ENCODE measurements at regions not wholly inside any gene's neighbourhood (a gene's known extent, or its start where the extent isn't known, plus 50 kb on each side); places are given as distances from the start of the nearest gene placed in this dataset.
"Not testable (repeated sequence)": the region's sequence is repeated elsewhere in the genome, so short reads cannot be mapped to it uniquely, and the experiment has no call there.

DNA sequence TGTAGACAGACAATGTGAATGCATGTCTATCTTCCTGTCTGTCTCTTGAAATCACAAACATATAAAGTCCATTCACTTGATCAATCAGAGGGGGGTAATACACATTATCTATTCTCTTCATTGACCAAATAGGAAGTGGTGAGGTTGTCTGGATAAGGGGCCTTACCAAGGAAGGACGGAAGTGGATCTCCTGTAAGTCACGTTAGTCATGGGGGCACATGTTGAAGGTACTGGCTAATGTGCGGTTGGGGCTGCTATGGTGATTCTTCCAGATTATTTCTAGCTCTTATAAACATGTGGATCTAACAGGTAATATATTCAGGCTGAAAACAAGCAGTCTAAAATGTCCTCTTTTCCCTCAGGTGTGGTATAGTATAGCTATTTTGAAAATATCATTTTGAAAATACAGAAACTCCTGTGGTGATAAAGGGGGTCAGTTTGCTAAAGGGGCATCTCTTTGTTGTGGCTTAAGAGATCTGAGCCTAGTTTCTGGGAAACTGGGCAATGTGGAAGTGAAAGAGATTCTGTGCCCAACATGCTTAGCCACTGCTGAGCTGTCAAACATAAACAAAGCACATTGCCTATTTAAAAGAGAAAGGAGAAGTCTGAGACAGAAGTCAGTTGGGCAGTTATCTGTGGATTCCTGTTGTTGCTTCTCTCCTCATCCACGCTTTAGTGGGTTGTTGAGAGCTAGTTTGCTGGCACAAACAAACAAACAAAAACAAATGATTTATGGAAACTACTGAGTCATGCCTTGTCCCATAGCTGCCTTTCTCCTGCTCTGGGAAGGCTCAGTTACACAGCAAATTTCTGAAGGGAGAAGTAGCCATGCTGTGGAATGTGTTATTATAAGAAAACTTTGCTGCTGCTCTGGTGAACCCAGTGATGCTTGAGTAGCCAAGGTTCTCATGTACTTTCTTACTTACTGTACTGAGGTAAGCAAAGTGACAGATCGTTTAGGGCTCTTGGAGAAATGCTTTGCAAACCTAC is 166.9 kb downstream of the HLX start:
- BruUV-seq (replicated peaks): no TSS peak
- Histone ChIP-seq H3K79me2 (ENCODE audit: insufficient read depth, low read depth, low read length) (no peaks in the 10 kb centered on the region), H3K4me2 (ENCODE audit: low read length) (no peak overlapping the region), H3K36me3 (ENCODE audit: insufficient read depth, low read length) (no peaks in the 10 kb centered on the region), H3K4me1 (ENCODE audit: insufficient read depth, low read length, poor library complexity, severe bottlenecking) (peaks cover 10% of the 10 kb centered on the region), H3K9me3 (ENCODE audit: low read length) (no peaks in the 10 kb centered on the region), H4K20me1 (ENCODE audit: insufficient read depth, low read length) (no peaks in the 10 kb centered on the region), H3K27ac (ENCODE audit: low read depth, low read length, poor library complexity, severe bottlenecking) (peak overlapping the region; percentile 27), H3K9me2 (ENCODE audit: insufficient read depth, low read length) (no peaks in the 10 kb centered on the region), H3K4me3 (ENCODE audit: low read depth, low read length, poor library complexity, severe bottlenecking) (no peak overlapping the region), H2AFZ (ENCODE audit: low read length) (no peak overlapping the region; the same call in 1 of the 2 replicates)
- intact Hi-C loops (cut with micrococcal nuclease; ENCODE audit: unreplicated experiment): no loop called here
- POLR2A ChIA-PET: interaction anchor here (0.9 to 1.3 kb wide), 2 partner anchors 11 to 13 kb away, joined by 3 read pairs; no protein-coding TSS in a partner anchor
- CTCF ChIA-PET (ENCODE audit: unreplicated experiment): no interaction called here
- TF ChIP-seq EZH2phosphoT487 (IDR thresholded peaks at IDR 0.05; ENCODE audit: borderline replicate concordance, low read depth, low read length): no peak
- TF ChIP-seq, protein P1, sequence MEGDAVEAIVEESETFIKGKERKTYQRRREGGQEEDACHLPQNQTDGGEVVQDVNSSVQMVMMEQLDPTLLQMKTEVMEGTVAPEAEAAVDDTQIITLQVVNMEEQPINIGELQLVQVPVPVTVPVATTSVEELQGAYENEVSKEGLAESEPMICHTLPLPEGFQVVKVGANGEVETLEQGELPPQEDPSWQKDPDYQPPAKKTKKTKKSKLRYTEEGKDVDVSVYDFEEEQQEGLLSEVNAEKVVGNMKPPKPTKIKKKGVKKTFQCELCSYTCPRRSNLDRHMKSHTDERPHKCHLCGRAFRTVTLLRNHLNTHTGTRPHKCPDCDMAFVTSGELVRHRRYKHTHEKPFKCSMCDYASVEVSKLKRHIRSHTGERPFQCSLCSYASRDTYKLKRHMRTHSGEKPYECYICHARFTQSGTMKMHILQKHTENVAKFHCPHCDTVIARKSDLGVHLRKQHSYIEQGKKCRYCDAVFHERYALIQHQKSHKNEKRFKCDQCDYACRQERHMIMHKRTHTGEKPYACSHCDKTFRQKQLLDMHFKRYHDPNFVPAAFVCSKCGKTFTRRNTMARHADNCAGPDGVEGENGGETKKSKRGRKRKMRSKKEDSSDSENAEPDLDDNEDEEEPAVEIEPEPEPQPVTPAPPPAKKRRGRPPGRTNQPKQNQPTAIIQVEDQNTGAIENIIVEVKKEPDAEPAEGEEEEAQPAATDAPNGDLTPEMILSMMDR (conservative IDR thresholded peaks at IDR 0.05; ENCODE audit: low read length): no peak
- DNase-seq (ENCODE audit: low spot score): peak; percentile 27

DNA sequence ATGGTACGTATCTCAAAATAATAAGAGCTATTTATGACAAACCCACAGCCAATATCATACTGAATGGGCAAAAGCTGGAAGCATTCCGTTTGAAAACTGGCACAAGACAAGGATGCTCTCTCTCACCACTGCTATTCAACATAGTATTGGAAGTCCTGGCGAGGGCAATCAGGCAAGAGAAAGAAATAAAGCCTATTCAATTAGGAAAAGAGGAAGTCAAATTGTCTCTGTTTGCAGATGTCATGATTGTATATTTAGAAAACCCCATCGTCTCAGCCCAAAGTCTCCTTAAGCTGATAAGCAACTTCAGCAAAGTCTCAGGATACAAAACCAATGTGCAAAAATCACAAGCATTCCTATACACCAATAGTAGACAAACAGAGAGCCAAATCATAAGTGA is 172.1 kb downstream of the HLX start:
- BruUV-seq (replicated peaks); H3K36me3 ChIP-seq (ENCODE audit: insufficient read depth, low read length); H3K9me3 ChIP-seq (ENCODE audit: low read length); H4K20me1 ChIP-seq (ENCODE audit: insufficient read depth, low read length); H3K4me1 ChIP-seq (ENCODE audit: insufficient read depth, low read length, poor library complexity, severe bottlenecking); CTCF ChIA-PET (ENCODE audit: unreplicated experiment); H2AFZ ChIP-seq (ENCODE audit: low read length); H3K4me2 ChIP-seq (ENCODE audit: low read length); intact Hi-C loops (cut with micrococcal nuclease; ENCODE audit: unreplicated experiment); H3K4me3 ChIP-seq (ENCODE audit: low read depth, low read length, poor library complexity, severe bottlenecking); DNase-seq (ENCODE audit: low spot score); H3K79me2 ChIP-seq (ENCODE audit: insufficient read depth, low read depth, low read length); H3K9me2 ChIP-seq (ENCODE audit: insufficient read depth, low read length); H3K27ac ChIP-seq (ENCODE audit: low read depth, low read length, poor library complexity, severe bottlenecking): not testable (repeated sequence)
- POLR2A ChIA-PET: interaction anchor here (0.7 kb wide), 1 partner anchor 108 kb away, joined by 3 read pairs; no protein-coding TSS in a partner anchor

GRCh38 chr1:221053889-221054288 is 174.6 kb downstream of the HLX start:
- CTCF ChIA-PET (ENCODE audit: unreplicated experiment): no interaction called here
- no peak overlapping the region for H3K4me3 ChIP-seq (ENCODE audit: low read depth, low read length, poor library complexity, severe bottlenecking)

More at GRCh38 chr1:221053889-221054288, 174.6 kb downstream of the HLX start:
- Histone ChIP-seq H3K9me2 (ENCODE audit: insufficient read depth, low read length) (no peaks in the 10 kb centered on the region), H3K27ac (ENCODE audit: low read depth, low read length, poor library complexity, severe bottlenecking) (no peak overlapping the region), H4K20me1 (ENCODE audit: insufficient read depth, low read length) (no peaks in the 10 kb centered on the region), H3K4me1 (ENCODE audit: insufficient read depth, low read length, poor library complexity, severe bottlenecking) (no peaks in the 10 kb centered on the region), H3K9me3 (ENCODE audit: low read length) (no peaks in the 10 kb centered on the region), H3K4me2 (ENCODE audit: low read length) (no peak overlapping the region), H3K36me3 (ENCODE audit: insufficient read depth, low read length) (no peaks in the 10 kb centered on the region), H2AFZ (ENCODE audit: low read length) (no peak overlapping the region), H3K79me2 (ENCODE audit: insufficient read depth, low read depth, low read length) (no peaks in the 10 kb centered on the region)
- TF ChIP-seq EZH2phosphoT487 (IDR thresholded peaks at IDR 0.05; ENCODE audit: borderline replicate concordance, low read depth, low read length): no peak
- TF ChIP-seq, protein P1 (conservative IDR thresholded peaks at IDR 0.05; ENCODE audit: low read length): no peak
- no peak for DNase-seq (ENCODE audit: low spot score)
- POLR2A ChIA-PET: no interaction called here
- BruUV-seq (replicated peaks): no TSS peak
- intact Hi-C loops (cut with micrococcal nuclease; ENCODE audit: unreplicated experiment): no loop called here
